AG09319 (cell line): ENCODE measurements at regions not wholly inside any gene's neighbourhood (a gene's known extent, or its start where the extent isn't known, plus 50 kb on each side); places are given as distances from the start of the nearest gene placed in this dataset.

Source experiments
- DNase-seq: peaks from one replicate; pipeline ENCODE4 v3.0.0-alpha.2; 2010; ENCODE audit warnings: low read depth; ENCODE audit errors: extremely low read depth
- CTCF ChIP-seq: IDR thresholded peaks from 2 replicates; pipeline ENCODE4 v1.5.1; 2011; ENCODE audit warnings: low read depth, mild to moderate bottlenecking, inconsistent platforms, low read length, moderate library complexity

GRCh38 chr9:17990602-17991001, 411.7 kb downstream of the SH3GL2 start:
- DNase-seq = no peak
- TF ChIP-seq CTCF = no peak

GRCh38 chr9:17993024-17993423, 414.2 kb downstream of the SH3GL2 start:
- no peak for TF ChIP-seq CTCF
- DNase-seq = no peak

GRCh38 chr9:17994695-17995425, 416.0 kb downstream of the SH3GL2 start:
- no peak for TF ChIP-seq CTCF
- no peak for DNase-seq

- no peak for TF ChIP-seq CTCF
Observed at GRCh38 chr9:17996728-17997127, 417.9 kb downstream of the SH3GL2 start.

GRCh38 chr9:18002718-18003438, 424.0 kb downstream of the SH3GL2 start:
- DNase-seq = no peak
- TF ChIP-seq CTCF = no peak

More at GRCh38 chr9:17996728-17997127, 417.9 kb downstream of the SH3GL2 start:
- no peak for DNase-seq

- no peak for TF ChIP-seq CTCF
Observed at GRCh38 chr9:18006591-18006990, 427.7 kb downstream of the SH3GL2 start.

GRCh38 chr9:18007621-18008020, 428.8 kb downstream of the SH3GL2 start:
- TF ChIP-seq CTCF = no peak
- no peak for DNase-seq

More at GRCh38 chr9:18006591-18006990, 427.7 kb downstream of the SH3GL2 start:
- DNase-seq = no peak
